Small intestine (tissue), 7 donors: ENCODE measurements at regions not wholly inside any gene's neighbourhood (a gene's known extent, or its start where the extent isn't known, plus 50 kb on each side); places are given as distances from the start of the nearest gene placed in this dataset.
"Not testable (repeated sequence)": the region's sequence is repeated elsewhere in the genome, so short reads cannot be mapped to it uniquely, and the experiment has no call there.

ENCODE experiments used
- DNase-seq, 2 donors: peaks; one replicate each; pipeline versions ENCODE4 v3.0.0 to v3.0.0-alpha.2; 2013
- FAIRE-seq: peaks from 2 replicates; lab custom pipeline; 2012; peaks lifted over from hg19 to GRCh38; lab: Jason Lieb, UNC
- H3K27ac ChIP-seq, 3 donors: one replicate each; pipeline ENCODE4 v1.5.1; 2013; ENCODE audit warnings: low read length in 2 of 3, mild to moderate bottlenecking in 2 of 3, control low read depth in 1 of 3, inconsistent platforms in 1 of 3, low read depth in 1 of 3, moderate library complexity in 1 of 3
- H3K27me3 ChIP-seq, 3 donors: one replicate each; pipeline ENCODE4 v1.6.1; 2013; ENCODE audit warnings: low read length in 3 of 3, inconsistent platforms in 1 of 3; ENCODE audit not compliant: control insufficient read depth in 3 of 3, insufficient read depth in 3 of 3
- H3K36me3 ChIP-seq, 3 donors: one replicate each; pipeline ENCODE4 v1.6.1; 2013; ENCODE audit warnings: low read length in 3 of 3, inconsistent platforms in 1 of 3, low read depth in 1 of 3, mild to moderate bottlenecking in 1 of 3, moderate library complexity in 1 of 3; ENCODE audit not compliant: control insufficient read depth in 3 of 3, insufficient read depth in 2 of 3
- H3K4me1 ChIP-seq, 3 donors: one replicate each; pipeline ENCODE4 v1.6.1; 2013; ENCODE audit warnings: low read length in 2 of 3, inconsistent platforms in 1 of 3, low read depth in 1 of 3, mild to moderate bottlenecking in 1 of 3, moderate library complexity in 1 of 3; ENCODE audit not compliant: control insufficient read depth in 3 of 3, insufficient read depth in 2 of 3
- H3K4me3 ChIP-seq, 3 donors: one replicate each; pipeline ENCODE4 v1.5.1; 2013; ENCODE audit warnings: low read length in 3 of 3, control low read depth in 1 of 3, inconsistent platforms in 1 of 3, low read depth in 1 of 3, mild to moderate bottlenecking in 1 of 3, moderate library complexity in 1 of 3
- H3K9me3 ChIP-seq, 2 donors: one replicate each; pipeline ENCODE4 v1.6.1; 2013; ENCODE audit warnings: low read depth in 1 of 2, low read length in 1 of 2; ENCODE audit not compliant: control insufficient read depth in 2 of 2, insufficient read depth in 1 of 2
- WGBS, 3 donors: extraction: QIAGEN DNeasy Blood & Tissue Kit; methylation state at CpG; one replicate each; pipeline ENCODE4 v1.1.7; 2013; 5-methylcytosine and 5-hydroxymethylcytosine counted together
- donor health status: healthy with polysubstance abuse.
- donor health status: control.
- donor health status: control.
- donor health status: Bipolar disorder and iron deficiency.
- donor health status: healthy.

DNA sequence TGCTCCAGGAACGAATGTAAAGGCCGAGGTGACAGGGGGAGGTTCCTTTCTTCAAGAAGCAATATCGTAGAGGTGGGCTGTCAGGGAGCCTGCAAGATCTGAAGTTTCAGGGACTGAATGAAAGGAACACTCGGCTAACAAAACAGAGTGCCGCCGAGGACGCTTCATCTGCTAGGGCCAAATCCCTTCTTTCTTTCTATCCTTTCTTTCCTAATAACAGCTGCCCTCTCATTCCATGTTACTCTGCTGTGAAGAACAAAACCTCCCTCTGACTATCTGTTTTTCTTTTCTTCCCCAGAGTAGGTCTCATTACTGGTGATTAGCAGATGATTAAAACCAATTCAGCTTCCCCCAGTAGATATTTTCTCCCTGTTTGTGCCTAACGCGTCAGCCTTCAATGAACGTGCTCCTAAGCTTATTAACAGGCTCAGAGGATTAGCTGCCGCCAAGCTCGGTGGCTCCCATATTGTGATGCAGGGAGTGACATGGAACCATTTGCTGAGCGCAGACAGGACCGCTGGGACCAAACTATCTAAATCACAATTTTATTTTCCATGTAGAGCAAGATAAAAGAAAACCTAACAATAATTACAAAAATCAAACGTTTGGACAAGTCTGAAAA lies 414.6 kb downstream of the TMEM182 start:
- 84 to 87% (median 86%) methylated on average over 15 of the region's 15 CpGs for WGBS, 3 donors
- no peaks in the 10 kb centered on the region for H3K9me3 ChIP-seq
- H3K4me1 ChIP-seq, result no peaks in the 10 kb centered on the region
- H3K4me3 ChIP-seq, result no peak overlapping the region
- FAIRE-seq (no peak), DNase-seq (no peak)
- no peak overlapping the region for H3K27ac ChIP-seq
- H3K27me3 ChIP-seq, result peaks cover 0 to 5% (median 0%) of the 10 kb centered on the region in 3 donors
- no peaks in the 10 kb centered on the region for H3K36me3 ChIP-seq

- no peak overlapping the region for H3K27ac ChIP-seq
- 48 to 58% (median 53%) methylated on average over 3 of the region's 3 CpGs for WGBS, 3 donors
- peaks cover 0 to 5% (median 0%) of the 10 kb centered on the region in 3 donors for H3K27me3 ChIP-seq
- no peaks in the 10 kb centered on the region for H3K36me3 ChIP-seq
- no peak for FAIRE-seq
- H3K4me1 ChIP-seq, result no peaks in the 10 kb centered on the region
- H3K4me3 ChIP-seq, result no peak overlapping the region
- no peak for DNase-seq
- no peaks in the 10 kb centered on the region for H3K9me3 ChIP-seq
Measured at GRCh38 chr2:103179798-103180197, 418.0 kb downstream of the TMEM182 start.

- Histone ChIP-seq H3K4me3 (no peak overlapping the region), H3K9me3 (no peaks in the 10 kb centered on the region), H3K27ac (no peak overlapping the region), H3K4me1 (no peaks in the 10 kb centered on the region), H3K27me3 (no peaks in the 10 kb centered on the region), H3K36me3 (no peaks in the 10 kb centered on the region)
- FAIRE-seq (no peak), DNase-seq (no peak)
- WGBS, 3 donors, result 87 to 93% (median 91%) methylated on average over 1 of the region's 1 CpG
Measured at GRCh38 chr2:103183061-103183460, 421.2 kb downstream of the TMEM182 start.

DNA sequence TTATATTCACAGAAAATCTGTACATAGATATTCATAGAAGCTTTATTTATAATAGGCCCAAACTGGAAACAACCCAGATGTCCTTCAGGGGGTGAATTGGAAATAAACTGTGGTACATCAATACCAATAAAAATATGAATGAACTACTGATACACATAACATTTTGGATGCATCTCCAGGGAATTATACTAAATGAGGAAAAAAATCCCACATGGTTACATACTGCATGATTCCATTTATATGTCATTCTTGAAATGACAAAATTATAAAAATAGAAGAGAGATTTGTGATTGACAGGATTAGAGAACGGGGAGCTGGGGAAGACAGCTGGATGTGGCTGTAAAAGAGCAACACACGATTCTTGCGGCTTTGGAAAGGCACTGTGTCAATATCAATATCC lies 435.0 kb downstream of the TMEM182 start:
- Histone ChIP-seq H3K4me1 (no peaks in the 10 kb centered on the region), H3K36me3 (no peaks in the 10 kb centered on the region), H3K27me3 (no peaks in the 10 kb centered on the region), H3K9me3 (no peaks in the 10 kb centered on the region), H3K27ac (no peak overlapping the region), H3K4me3 (no peak overlapping the region)
- no peak for DNase-seq
- WGBS, 3 donors, result 46 to 81% (median 77%) methylated on average over 3 of the region's 3 CpGs
- FAIRE-seq, result no peak

GRCh38 chr2:103200774-103201173 lies 438.9 kb downstream of the TMEM182 start:
- H3K4me3 ChIP-seq, FAIRE-seq, H3K27me3 ChIP-seq, DNase-seq, H3K27ac ChIP-seq, H3K36me3 ChIP-seq, H3K9me3 ChIP-seq, H3K4me1 ChIP-seq: not testable (repeated sequence)
- WGBS, 3 donors, result 68 to 79% (median 71%) methylated on average over 4 of the region's 4 CpGs

- DNase-seq (no peak), FAIRE-seq (no peak)
- no peaks in the 10 kb centered on the region for H3K36me3 ChIP-seq
- no peaks in the 10 kb centered on the region for H3K9me3 ChIP-seq
- WGBS, 3 donors, result 12 to 47% (median 25%) methylated on average over 3 of the region's 3 CpGs
- H3K27ac ChIP-seq, result no peak overlapping the region
- no peak overlapping the region for H3K4me3 ChIP-seq
- no peaks in the 10 kb centered on the region for H3K4me1 ChIP-seq
- no peaks in the 10 kb centered on the region for H3K27me3 ChIP-seq
Measured at GRCh38 chr2:103208916-103209315, 447.1 kb downstream of the TMEM182 start.

DNA sequence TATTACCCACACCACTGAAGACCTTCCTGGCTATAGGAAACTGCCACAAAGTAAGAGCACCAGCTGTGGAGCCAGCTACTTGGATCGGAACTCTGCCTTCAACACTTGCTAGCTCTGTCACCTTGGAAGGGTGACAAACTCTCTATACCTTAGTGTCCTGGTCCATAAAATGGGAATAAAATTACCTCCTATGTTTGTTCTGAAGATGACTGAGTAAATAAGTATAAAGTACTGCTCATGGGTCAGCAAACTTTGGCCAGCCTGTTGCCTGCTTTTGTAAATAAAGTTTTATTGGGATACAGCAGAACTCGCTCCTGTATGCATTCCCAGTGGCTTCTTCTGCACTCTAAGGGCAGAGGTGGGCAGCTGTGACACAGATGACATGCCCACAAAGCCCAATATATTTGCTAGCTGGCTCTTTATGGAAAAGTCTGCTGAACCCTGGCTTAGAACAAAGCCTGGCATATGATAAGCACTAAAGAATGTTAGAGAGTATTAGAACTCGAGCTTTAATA lies 451.3 kb downstream of the TMEM182 start:
- no peak for FAIRE-seq
- DNase-seq, result no peak
- Histone ChIP-seq H3K4me1 (no peaks in the 10 kb centered on the region), H3K9me3 (no peaks in the 10 kb centered on the region), H3K36me3 (no peaks in the 10 kb centered on the region), H3K27me3 (no peaks in the 10 kb centered on the region), H3K27ac (no peak overlapping the region), H3K4me3 (no peak overlapping the region)
- 62 to 78% (median 64%) methylated on average over 3 of the region's 3 CpGs for whole genome bisulfite sequencing, 3 donors

DNA sequence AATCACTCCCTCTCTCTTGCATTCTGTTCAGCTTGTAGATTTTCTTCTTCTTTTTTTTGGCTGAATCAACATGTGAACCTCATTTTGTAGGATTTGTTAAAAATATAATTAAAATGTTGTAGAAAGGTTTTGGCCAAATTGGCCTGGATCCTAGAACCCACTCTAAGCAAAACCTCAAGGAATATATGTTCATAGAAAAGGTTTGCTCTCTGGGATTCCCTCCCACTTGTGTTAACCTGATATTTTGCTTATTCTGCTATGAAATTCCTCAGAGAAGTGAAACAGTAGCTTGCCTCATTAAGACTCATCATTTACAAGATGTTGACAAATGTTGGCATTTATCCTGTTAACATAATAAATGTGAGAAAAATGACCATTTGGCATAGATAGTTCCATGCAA lies 456.7 kb downstream of the TMEM182 start:
- Histone ChIP-seq H3K27ac (no peak overlapping the region), H3K9me3 (no peaks in the 10 kb centered on the region), H3K36me3 (no peaks in the 10 kb centered on the region), H3K4me1 (no peaks in the 10 kb centered on the region), H3K4me3 (no peak overlapping the region), H3K27me3 (no peaks in the 10 kb centered on the region)
- no peak for DNase-seq
- no peak for FAIRE-seq

DNA sequence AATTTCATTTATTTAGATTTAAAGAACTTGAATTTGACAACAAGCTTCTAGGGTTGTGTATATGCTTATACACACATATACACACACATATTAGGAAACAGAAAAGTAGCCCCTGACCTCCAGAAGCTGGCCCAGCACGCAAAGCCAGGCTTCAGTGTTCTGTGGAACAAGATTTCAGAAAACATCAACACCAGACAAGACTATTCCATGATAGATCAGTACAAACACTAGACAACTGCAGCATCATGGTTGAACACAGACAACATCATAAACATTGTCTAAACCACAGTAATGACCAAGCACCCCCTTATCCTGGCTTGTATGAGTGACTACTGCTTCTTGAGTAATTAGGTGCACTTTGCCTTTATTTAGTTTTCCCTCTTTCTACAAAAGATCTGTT lies 457.6 kb downstream of the TMEM182 start:
- no peaks in the 10 kb centered on the region for H3K4me1 ChIP-seq
- H3K36me3 ChIP-seq, result no peaks in the 10 kb centered on the region
- no peak overlapping the region for H3K4me3 ChIP-seq
- DNase-seq (no peak), FAIRE-seq (no peak)
- no peaks in the 10 kb centered on the region for H3K9me3 ChIP-seq
- H3K27me3 ChIP-seq, result no peaks in the 10 kb centered on the region
- H3K27ac ChIP-seq, result no peak overlapping the region
- WGBS, 3 donors, result 64 to 83% (median 83%) methylated on average over 1 of the region's 1 CpG
